ENCODE measurements at regions not wholly inside any gene's neighbourhood (a gene's known extent, or its start where the extent isn't known, plus 50 kb on each side); places are given as distances from the start of the nearest gene placed in this dataset.
"Not testable (repeated sequence)": the region's sequence is repeated elsewhere in the genome, so short reads cannot be mapped to it uniquely, and the experiment has no call there.

DNA sequence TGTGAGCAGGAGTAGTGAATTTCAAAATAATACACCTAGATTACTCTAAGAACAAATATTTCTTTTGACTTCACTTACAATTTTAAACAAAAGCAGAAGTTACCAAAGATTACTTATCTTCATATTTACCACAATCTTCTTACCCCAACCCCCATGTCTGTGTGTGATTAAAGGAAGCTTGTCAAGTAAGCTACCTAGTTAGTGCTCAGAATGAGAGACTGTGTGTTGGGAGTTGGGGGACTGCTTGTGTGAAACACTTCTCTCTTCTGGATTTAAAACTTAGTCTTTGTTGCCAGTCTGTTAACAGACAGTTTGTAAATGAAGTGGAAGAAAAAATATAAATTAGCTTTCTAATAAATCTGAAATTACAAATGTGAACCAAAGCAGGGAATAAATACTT, 145.3 kb upstream of the PABPC3 start:
- TF ChIP-seq, protein P1, sequence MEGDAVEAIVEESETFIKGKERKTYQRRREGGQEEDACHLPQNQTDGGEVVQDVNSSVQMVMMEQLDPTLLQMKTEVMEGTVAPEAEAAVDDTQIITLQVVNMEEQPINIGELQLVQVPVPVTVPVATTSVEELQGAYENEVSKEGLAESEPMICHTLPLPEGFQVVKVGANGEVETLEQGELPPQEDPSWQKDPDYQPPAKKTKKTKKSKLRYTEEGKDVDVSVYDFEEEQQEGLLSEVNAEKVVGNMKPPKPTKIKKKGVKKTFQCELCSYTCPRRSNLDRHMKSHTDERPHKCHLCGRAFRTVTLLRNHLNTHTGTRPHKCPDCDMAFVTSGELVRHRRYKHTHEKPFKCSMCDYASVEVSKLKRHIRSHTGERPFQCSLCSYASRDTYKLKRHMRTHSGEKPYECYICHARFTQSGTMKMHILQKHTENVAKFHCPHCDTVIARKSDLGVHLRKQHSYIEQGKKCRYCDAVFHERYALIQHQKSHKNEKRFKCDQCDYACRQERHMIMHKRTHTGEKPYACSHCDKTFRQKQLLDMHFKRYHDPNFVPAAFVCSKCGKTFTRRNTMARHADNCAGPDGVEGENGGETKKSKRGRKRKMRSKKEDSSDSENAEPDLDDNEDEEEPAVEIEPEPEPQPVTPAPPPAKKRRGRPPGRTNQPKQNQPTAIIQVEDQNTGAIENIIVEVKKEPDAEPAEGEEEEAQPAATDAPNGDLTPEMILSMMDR (IDR thresholded peaks at IDR 0.05; ENCODE audit: low read depth, low read length, poor library complexity, severe bottlenecking) = not testable (repeated sequence)
- TF ChIP-seq EZH2phosphoT487 (IDR thresholded peaks at IDR 0.05; ENCODE audit: borderline replicate concordance, low read length) = not testable (repeated sequence)

All from DOHH2 (cell line).